ENCODE measurements at regions not wholly inside any gene's neighbourhood (a gene's known extent, or its start where the extent isn't known, plus 50 kb on each side); places are given as distances from the start of the nearest gene placed in this dataset.

DNA sequence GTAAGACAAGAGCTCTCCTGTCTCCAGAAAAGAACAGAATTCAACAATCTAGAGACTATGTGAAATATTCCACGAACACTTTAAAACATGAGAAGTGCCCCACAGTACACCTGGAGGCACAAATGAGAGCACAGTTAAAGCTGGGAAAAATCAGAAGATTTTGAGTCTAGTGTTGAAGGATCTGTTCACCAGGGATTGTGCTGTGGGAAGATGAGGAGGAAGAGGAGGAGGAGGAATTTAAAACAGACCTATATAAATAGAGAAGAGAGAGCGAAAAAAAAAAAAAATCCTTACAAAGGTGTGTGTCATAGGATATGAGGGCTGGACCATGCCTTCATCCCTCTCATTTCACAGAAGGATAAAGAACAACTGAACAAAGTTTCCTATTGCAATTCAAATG lies 361.0 kb upstream of the SEMA6D start:
- intact Hi-C loops (cut with micrococcal nuclease; ENCODE audit: unreplicated experiment), result no loop called here
- H3K79me2 ChIP-seq (ENCODE audit: insufficient read depth, low read length), result no peaks in the 10 kb centered on the region
- FAIRE-seq (no peak), ATAC-seq (no peak), DNase-seq (ENCODE audit: low spot score) (no peak)
- H3K36me3 ChIP-seq (replicated peaks in 1 of 2; ENCODE audit: control insufficient read depth in 1 of 2, insufficient read depth in 2 of 2, low read length in 2 of 2), result no peaks in the 10 kb centered on the region
- H3K4me3 ChIP-seq (replicated peaks in 1 of 3; ENCODE audit: insufficient read depth in 1 of 3, low read depth in 2 of 3, low read length in 3 of 3), result no peak overlapping the region
- H3K27me3 ChIP-seq (ENCODE audit: control insufficient read depth in 1 of 2, insufficient read depth in 2 of 2, low read length in 2 of 2), result no peaks in the 10 kb centered on the region
- 26% methylated on average over 2 of the region's 2 CpGs for WGBS (ENCODE audit: low lambda C conversion rate)
- ChIA-PET POLR2A (no interaction called here), CTCF (ENCODE audit: low intra/inter-chr PET ratio, low total read pairs) (no interaction called here)
- peaks cover 39% of the 10 kb centered on the region for H3K9me3 ChIP-seq (ENCODE audit: low read length)
- no peak overlapping the region for H3K27ac ChIP-seq (ENCODE audit: extremely low read length, insufficient read depth, low read length)
- BruUV-seq (replicated peaks), result no TSS peak
- H4K20me1 ChIP-seq (ENCODE audit: insufficient read depth, low read length), result no peaks in the 10 kb centered on the region
- H3K4me2 ChIP-seq (ENCODE audit: low read depth, low read length), result no peak overlapping the region
- in situ Hi-C loops (cut with HindIII; ENCODE audit: extremely low pct_ligation_motif_present, low pct_unique_long_range_greater_than_20kb), result no loop called here
- no peaks in the 10 kb centered on the region for H3K4me1 ChIP-seq (ENCODE audit: insufficient read depth, low read length)
- TF ChIP-seq, protein P1, sequence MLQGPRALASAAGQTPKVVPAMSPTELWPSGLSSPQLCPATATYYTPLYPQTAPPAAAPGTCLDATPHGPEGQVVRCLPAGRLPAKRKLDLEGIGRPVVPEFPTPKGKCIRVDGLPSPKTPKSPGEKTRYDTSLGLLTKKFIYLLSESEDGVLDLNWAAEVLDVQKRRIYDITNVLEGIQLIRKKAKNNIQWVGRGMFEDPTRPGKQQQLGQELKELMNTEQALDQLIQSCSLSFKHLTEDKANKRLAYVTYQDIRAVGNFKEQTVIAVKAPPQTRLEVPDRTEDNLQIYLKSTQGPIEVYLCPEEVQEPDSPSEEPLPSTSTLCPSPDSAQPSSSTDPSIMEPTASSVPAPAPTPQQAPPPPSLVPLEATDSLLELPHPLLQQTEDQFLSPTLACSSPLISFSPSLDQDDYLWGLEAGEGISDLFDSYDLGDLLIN (CRISPR knock-in tag; IDR thresholded peaks at IDR 0.05; ENCODE audit: borderline replicate concordance), result no peak
- no peak for TF ChIP-seq ZSCAN20 (CRISPR knock-in tag; IDR thresholded peaks at IDR 0.05; ENCODE audit: borderline replicate concordance)
- no peak for TF ChIP-seq EZH2 (conservative IDR thresholded peaks at IDR 0.05; ENCODE audit: low read depth, low read length)
- TF ChIP-seq ZFP37 (CRISPR knock-in tag; IDR thresholded peaks at IDR 0.05; ENCODE audit: borderline replicate concordance), result no peak
- TF ChIP-seq NR1H2 (CRISPR knock-in tag; IDR thresholded peaks at IDR 0.05; ENCODE audit: borderline replicate concordance, low read depth), result no peak
- TF ChIP-seq FOSL2 (CRISPR knock-in tag; IDR thresholded peaks at IDR 0.05), result no peak
- no peak for TF ChIP-seq ZNF614 (CRISPR knock-in tag; IDR thresholded peaks at IDR 0.05; ENCODE audit: borderline replicate concordance)
- TF ChIP-seq, protein P2, sequence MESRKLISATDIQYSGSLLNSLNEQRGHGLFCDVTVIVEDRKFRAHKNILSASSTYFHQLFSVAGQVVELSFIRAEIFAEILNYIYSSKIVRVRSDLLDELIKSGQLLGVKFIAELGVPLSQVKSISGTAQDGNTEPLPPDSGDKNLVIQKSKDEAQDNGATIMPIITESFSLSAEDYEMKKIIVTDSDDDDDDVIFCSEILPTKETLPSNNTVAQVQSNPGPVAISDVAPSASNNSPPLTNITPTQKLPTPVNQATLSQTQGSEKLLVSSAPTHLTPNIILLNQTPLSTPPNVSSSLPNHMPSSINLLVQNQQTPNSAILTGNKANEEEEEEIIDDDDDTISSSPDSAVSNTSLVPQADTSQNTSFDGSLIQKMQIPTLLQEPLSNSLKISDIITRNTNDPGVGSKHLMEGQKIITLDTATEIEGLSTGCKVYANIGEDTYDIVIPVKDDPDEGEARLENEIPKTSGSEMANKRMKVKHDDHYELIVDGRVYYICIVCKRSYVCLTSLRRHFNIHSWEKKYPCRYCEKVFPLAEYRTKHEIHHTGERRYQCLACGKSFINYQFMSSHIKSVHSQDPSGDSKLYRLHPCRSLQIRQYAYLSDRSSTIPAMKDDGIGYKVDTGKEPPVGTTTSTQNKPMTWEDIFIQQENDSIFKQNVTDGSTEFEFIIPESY (CRISPR knock-in tag; IDR thresholded peaks at IDR 0.05), result no peak
- no peak for TF ChIP-seq ZNF205 (CRISPR knock-in tag; IDR thresholded peaks at IDR 0.05)
- H2AFZ ChIP-seq (ENCODE audit: low read length), result no peak overlapping the region
- no peak overlapping the region for H3K9ac ChIP-seq (ENCODE audit: insufficient read depth, low read depth, low read length)
